PFSK-1 (cell line): ENCODE measurements at regions not wholly inside any gene's neighbourhood (a gene's known extent, or its start where the extent isn't known, plus 50 kb on each side); places are given as distances from the start of the nearest gene placed in this dataset.

Experiments
- FOXP2 ChIP-seq: optimal IDR thresholded peaks from 2 replicates; pipeline ENCODE3; 2011; ENCODE audit warnings: borderline replicate concordance, control low read depth, inconsistent platforms; ENCODE audit not compliant: insufficient read depth; ENCODE audit errors: extremely low read length, extremely low read depth
- POLR2AphosphoS5 ChIP-seq: IDR thresholded peaks from 2 replicates; pipeline ENCODE4 v1.6.1; 2012; ENCODE audit warnings: low read depth, mild to moderate bottlenecking, control low read depth, low read length, moderate library complexity
- SIN3A ChIP-seq: IDR thresholded peaks from 2 replicates; pipeline ENCODE4 v1.6.1; 2012; ENCODE audit warnings: mild to moderate bottlenecking, low read length, moderate library complexity, borderline replicate concordance; ENCODE audit not compliant: insufficient read depth
- TAF1 ChIP-seq: IDR thresholded peaks from 2 replicates; pipeline ENCODE4 v1.6.1; 2012; ENCODE audit warnings: low read length, control low read depth, borderline replicate concordance; ENCODE audit not compliant: insufficient read depth
- TF ChIP-seq, protein P1 (sequence below), 2 experiments: IDR thresholded peaks; 2 replicates each; pipeline versions ENCODE4 v1.6.1 to v1.8.0; 2011 to 2012; ENCODE audit warnings: low read depth in 2 of 2, low read length in 2 of 2, control low read depth in 1 of 2, inconsistent platforms in 1 of 2, mild to moderate bottlenecking in 1 of 2, moderate library complexity in 1 of 2; ENCODE audit not compliant: insufficient read depth in 1 of 2

DNA sequence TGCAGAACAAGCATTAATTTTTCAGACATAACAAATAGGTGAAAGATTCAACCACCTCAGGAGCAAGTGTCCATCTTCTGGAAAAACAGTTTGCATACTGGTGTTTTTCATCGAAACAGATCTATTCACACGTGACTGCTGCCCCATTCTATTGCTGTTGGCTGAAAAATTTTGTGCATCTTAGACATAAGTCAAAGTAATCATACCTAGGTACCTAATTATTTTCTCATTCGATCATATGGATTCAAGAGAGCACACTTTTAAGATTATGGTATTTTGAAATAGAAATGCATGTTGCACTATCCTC lies 72.9 kb upstream of the CDH6 start:
- TF ChIP-seq, protein P1, sequence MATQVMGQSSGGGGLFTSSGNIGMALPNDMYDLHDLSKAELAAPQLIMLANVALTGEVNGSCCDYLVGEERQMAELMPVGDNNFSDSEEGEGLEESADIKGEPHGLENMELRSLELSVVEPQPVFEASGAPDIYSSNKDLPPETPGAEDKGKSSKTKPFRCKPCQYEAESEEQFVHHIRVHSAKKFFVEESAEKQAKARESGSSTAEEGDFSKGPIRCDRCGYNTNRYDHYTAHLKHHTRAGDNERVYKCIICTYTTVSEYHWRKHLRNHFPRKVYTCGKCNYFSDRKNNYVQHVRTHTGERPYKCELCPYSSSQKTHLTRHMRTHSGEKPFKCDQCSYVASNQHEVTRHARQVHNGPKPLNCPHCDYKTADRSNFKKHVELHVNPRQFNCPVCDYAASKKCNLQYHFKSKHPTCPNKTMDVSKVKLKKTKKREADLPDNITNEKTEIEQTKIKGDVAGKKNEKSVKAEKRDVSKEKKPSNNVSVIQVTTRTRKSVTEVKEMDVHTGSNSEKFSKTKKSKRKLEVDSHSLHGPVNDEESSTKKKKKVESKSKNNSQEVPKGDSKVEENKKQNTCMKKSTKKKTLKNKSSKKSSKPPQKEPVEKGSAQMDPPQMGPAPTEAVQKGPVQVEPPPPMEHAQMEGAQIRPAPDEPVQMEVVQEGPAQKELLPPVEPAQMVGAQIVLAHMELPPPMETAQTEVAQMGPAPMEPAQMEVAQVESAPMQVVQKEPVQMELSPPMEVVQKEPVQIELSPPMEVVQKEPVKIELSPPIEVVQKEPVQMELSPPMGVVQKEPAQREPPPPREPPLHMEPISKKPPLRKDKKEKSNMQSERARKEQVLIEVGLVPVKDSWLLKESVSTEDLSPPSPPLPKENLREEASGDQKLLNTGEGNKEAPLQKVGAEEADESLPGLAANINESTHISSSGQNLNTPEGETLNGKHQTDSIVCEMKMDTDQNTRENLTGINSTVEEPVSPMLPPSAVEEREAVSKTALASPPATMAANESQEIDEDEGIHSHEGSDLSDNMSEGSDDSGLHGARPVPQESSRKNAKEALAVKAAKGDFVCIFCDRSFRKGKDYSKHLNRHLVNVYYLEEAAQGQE (IDR thresholded peaks at IDR 0.05; ENCODE audit: insufficient read depth in 1 of 2, low read depth in 2 of 2, low read length in 2 of 2), result no peak
- no peak for TF ChIP-seq FOXP2
- no peak for TF ChIP-seq SIN3A
- no peak for TF ChIP-seq TAF1
- TF ChIP-seq POLR2AphosphoS5, result no peak

DNA sequence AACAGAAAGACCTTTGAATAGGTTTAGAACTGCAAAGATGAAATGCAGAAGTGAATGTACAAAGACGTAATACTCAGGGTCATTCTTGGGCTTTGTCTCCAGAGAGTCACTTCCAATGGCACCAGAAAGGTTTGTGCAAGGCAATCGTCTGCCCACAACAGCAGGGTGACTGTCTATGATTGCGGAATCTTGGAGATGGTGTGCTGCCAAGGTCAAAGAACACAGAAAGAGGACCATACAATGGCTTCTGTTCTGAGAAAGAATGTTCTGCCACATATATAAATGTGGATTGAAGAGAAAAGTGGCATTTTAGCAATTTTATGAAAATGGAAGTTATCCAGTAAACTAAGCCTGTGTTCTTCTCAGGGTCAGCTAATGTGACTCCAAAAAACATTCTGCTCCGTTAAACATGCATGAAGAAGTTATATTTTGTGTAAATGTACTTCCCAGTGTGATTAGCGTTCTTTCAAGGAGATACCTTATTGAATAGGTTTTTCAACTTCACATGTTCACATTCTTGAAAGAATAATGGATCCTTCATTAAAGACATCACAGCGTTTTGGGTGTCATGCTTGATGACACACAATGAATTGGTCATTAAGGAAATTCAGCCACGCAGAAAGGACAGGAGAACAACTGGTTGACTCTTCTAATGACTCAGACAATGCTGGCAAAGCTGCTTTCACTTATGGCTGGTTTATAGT lies 73.4 kb upstream of the CDH6 start:
- TF ChIP-seq POLR2AphosphoS5 (no peak), TAF1 (no peak), SIN3A (no peak), FOXP2 (no peak)
- TF ChIP-seq, protein P1 (IDR thresholded peaks at IDR 0.05; ENCODE audit: insufficient read depth in 1 of 2, low read depth in 2 of 2, low read length in 2 of 2), result no peak

DNA sequence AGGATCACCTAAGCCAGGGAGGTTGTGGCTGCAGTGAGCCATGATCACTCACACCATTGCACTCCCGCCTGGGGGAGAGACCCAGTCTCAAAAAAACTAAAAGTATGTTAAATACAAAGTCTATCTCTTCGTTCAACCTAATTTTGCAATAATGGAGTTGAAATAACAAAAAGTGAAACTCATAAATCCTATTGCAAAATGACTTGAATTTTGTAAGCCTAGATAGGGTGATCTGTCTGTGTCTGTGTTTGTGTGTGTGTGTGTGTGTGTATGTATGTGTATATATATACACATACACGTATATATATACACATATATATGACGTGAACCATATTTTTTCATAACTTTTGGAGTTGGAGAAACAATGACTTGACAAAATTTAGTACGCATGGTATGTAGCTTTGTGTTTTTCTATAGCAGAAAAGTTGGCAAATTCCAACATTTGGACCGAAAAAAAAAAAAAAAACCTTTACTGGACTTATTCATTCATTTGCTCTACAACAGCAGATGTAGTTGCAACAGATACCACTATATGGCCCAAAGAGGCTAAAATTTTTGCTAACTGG lies 76.9 kb upstream of the CDH6 start:
- TF ChIP-seq, protein P1 (IDR thresholded peaks at IDR 0.05; ENCODE audit: insufficient read depth in 1 of 2, low read depth in 2 of 2, low read length in 2 of 2), result no peak
- TF ChIP-seq POLR2AphosphoS5, result no peak
- no peak for TF ChIP-seq SIN3A
- no peak for TF ChIP-seq FOXP2
- TF ChIP-seq TAF1, result no peak

DNA sequence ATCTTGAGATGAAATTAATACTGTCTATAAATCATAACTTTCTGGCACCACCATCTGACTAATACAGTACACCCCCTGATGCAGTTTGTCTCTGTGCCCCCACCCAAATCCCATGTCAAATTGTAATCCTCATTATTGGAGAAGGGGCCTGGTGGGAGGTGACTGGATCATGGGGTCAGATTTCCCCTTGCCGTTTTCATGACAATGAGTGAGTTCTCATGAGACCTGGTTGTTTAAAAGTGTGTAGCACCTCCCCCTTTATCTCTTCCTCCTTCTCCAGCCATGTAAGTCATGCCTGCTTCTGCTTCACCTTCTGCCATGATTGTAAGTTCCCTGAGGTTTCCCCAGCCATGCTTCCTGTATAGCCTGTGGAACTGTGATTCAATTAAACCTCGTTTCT lies 78.7 kb upstream of the CDH6 start:
- TF ChIP-seq POLR2AphosphoS5 (no peak), FOXP2 (no peak), SIN3A (no peak), TAF1 (no peak)
- TF ChIP-seq, protein P1 (IDR thresholded peaks at IDR 0.05; ENCODE audit: insufficient read depth in 1 of 2, low read depth in 2 of 2, low read length in 2 of 2), result no peak
